Spleen (tissue), 11 donors: ENCODE measurements at regions not wholly inside any gene's neighbourhood (a gene's known extent, or its start where the extent isn't known, plus 50 kb on each side); places are given as distances from the start of the nearest gene placed in this dataset.

Experiments used
- DNase-seq: peaks from one replicate; pipeline ENCODE4 v3.0.0-alpha.2; 2020
- H3K27ac ChIP-seq, 8 donors: fragments of 200-600 bp; sonication (generic) in 7 of 8; 1 replicate in 4 of 8; 2 replicates in 4 of 8; pipeline versions ENCODE4 v1.5.0 to v1.8.0; 2016 to 2021; ENCODE audit warnings: inconsistent platforms in 4 of 8, mild to moderate bottlenecking in 4 of 8, moderate library complexity in 1 of 8
- H3K27me3 ChIP-seq, 7 donors: fragments of 200-600 bp; sonication (generic) in 6 of 7; replicated peaks in 1 of 7; 1 replicate in 4 of 7; 2 replicates in 3 of 7; pipeline versions ENCODE4 v1.5.0 to v1.8.0; 2016 to 2021; ENCODE audit warnings: inconsistent platforms in 3 of 7, mild to moderate bottlenecking in 1 of 7
- H3K36me3 ChIP-seq, 6 donors: fragments of 200-600 bp; sonication (generic) in 5 of 6; 1 replicate in 4 of 6; 2 replicates in 2 of 6; pipeline versions ENCODE4 v1.5.0 to v1.8.0; 2016 to 2021; ENCODE audit warnings: inconsistent platforms in 2 of 6
- H3K4me1 ChIP-seq, 6 donors: fragments of 200-600 bp; sonication (generic) in 5 of 6; 1 replicate in 3 of 6; 2 replicates in 3 of 6; pipeline versions ENCODE4 v1.5.0 to v1.8.0; 2016 to 2021; ENCODE audit warnings: inconsistent platforms in 3 of 6
- H3K4me3 ChIP-seq, 8 donors: fragments of 200-600 bp; sonication (generic) in 7 of 8; 1 replicate in 4 of 8; 2 replicates in 4 of 8; pipeline versions ENCODE4 v1.5.0 to v1.8.0; 2016 to 2021; ENCODE audit warnings: inconsistent platforms in 4 of 8, mild to moderate bottlenecking in 4 of 8, moderate library complexity in 2 of 8
- H3K9me3 ChIP-seq, 8 donors: fragments of 200-600 bp; sonication (generic) in 7 of 8; 1 replicate in 4 of 8; 2 replicates in 4 of 8; pipeline versions ENCODE4 v1.5.0 to v1.8.0; 2016 to 2021; ENCODE audit warnings: inconsistent platforms in 4 of 8
- POLR2A ChIP-seq, 3 donors: fragments of 450-650 bp; IDR thresholded peaks; one replicate each; pipeline ENCODE4 v1.5.1; 2017; ENCODE audit warnings: antibody characterized with exemption in 3 of 3, mild to moderate bottlenecking in 1 of 3
- POLR2AphosphoS5 ChIP-seq, 3 donors: sonication (generic); formaldehyde crosslinking; IDR thresholded peaks; one replicate each; pipeline ENCODE4 v1.5.1; 2017; ENCODE audit warnings: antibody characterized with exemption in 3 of 3
- WGBS, 5 donors: extraction: QIAGEN DNeasy Blood & Tissue Kit in 3 of 5; methylation state at CpG; one replicate each; pipeline versions ENCODE4 v1.1.5 to v1.1.7; 2013 to 2018; 5-methylcytosine and 5-hydroxymethylcytosine counted together
- intact Hi-C: fragments of 100-400 bp; cut with DNase I; formaldehyde crosslinking; loops from one replicate; pipeline ENCODE4 v1.15.0; 2023; ENCODE audit warnings: low total_unique reads
- TF ChIP-seq, protein P1 (sequence below), 11 experiments: fragments of 200-600 bp in 7 of 11; fragments of 450-650 bp in 4 of 11; sonication (generic) in 4 of 11; IDR thresholded peaks in 8 of 11; conservative IDR thresholded peaks in 3 of 11; 1 replicate in 7 of 11; 2 replicates in 4 of 11; pipeline versions ENCODE4 v1.4.0 to v1.8.0; 2016 to 2021; ENCODE audit warnings: antibody characterized with exemption in 11 of 11, inconsistent platforms in 4 of 11, mild to moderate bottlenecking in 1 of 11
- donor health status: healthy with polysubstance abuse.
- donor health status: DM: no; HTN: no; CAD: no; lungs with moderate emphysema.
- donor health status: DM: no; HTN: no; CAD: no.
- donor health status: Bipolar disorder and iron deficiency.
- donor health status: healthy.
- donor health status: DM: no; HTN: no; CAD: no.
- donor health status: DM: yes; HTN: yes; CAD: no.

- no peaks in the 10 kb centered on the region for H3K36me3 ChIP-seq
- 84 to 89% (median 85%) methylated on average over 5 of the region's 5 CpGs for WGBS, 5 donors
- no peak for TF ChIP-seq POLR2A (IDR thresholded peaks at IDR 0.05)
- TF ChIP-seq, protein P1, sequence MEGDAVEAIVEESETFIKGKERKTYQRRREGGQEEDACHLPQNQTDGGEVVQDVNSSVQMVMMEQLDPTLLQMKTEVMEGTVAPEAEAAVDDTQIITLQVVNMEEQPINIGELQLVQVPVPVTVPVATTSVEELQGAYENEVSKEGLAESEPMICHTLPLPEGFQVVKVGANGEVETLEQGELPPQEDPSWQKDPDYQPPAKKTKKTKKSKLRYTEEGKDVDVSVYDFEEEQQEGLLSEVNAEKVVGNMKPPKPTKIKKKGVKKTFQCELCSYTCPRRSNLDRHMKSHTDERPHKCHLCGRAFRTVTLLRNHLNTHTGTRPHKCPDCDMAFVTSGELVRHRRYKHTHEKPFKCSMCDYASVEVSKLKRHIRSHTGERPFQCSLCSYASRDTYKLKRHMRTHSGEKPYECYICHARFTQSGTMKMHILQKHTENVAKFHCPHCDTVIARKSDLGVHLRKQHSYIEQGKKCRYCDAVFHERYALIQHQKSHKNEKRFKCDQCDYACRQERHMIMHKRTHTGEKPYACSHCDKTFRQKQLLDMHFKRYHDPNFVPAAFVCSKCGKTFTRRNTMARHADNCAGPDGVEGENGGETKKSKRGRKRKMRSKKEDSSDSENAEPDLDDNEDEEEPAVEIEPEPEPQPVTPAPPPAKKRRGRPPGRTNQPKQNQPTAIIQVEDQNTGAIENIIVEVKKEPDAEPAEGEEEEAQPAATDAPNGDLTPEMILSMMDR (IDR thresholded peaks at IDR 0.05 in 8 of 11, conservative IDR thresholded peaks at IDR 0.05 in 3 of 11): no peak
- H3K4me1 ChIP-seq: no peaks in the 10 kb centered on the region
- no peaks in the 10 kb centered on the region for H3K9me3 ChIP-seq
- no peak overlapping the region for H3K27ac ChIP-seq
- H3K27me3 ChIP-seq: peaks cover 0 to 6% (median 0%) of the 10 kb centered on the region in 7 donors
- H3K4me3 ChIP-seq: no peak overlapping the region
- no peak for DNase-seq
- intact Hi-C loops: no loop called here
Measured at GRCh38 chr15:61307474-61307873, 78.4 kb upstream of the RORA start.

DNA sequence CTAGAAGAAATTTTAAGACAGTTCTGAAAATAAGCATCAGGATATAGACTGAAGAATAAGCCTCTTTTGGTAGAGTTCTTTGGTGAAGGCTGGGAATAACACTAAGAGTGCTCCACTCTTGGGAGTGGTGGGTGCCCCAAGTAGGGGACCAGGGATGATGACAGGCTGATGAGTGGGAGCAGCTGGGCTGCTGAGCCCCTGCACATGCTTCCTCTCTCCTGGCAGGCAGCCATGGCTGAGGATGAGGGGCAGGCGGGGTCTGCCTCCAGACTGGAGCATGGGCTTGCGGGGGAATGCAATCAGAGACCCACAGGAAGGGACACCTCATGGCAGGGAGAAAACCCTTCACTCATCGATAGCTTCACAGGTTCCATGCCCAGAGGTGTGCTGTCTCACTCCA, 72.6 kb upstream of the RORA start:
- Histone ChIP-seq H3K4me3 (no peak overlapping the region), H3K36me3 (no peaks in the 10 kb centered on the region), H3K27me3 (peaks cover 0 to 4% (median 0%) of the 10 kb centered on the region in 7 donors), H3K4me1 (no peaks in the 10 kb centered on the region), H3K27ac (no peak overlapping the region), H3K9me3 (no peaks in the 10 kb centered on the region)
- intact Hi-C loops: no loop called here
- WGBS, 5 donors: 83 to 93% (median 89%) methylated on average over 3 of the region's 3 CpGs
- TF ChIP-seq POLR2AphosphoS5 (IDR thresholded peaks at IDR 0.05): no peak
- no peak for DNase-seq

- TF ChIP-seq, protein P1 (IDR thresholded peaks at IDR 0.05 in 8 of 11, conservative IDR thresholded peaks at IDR 0.05 in 3 of 11): no peak
- no peak for TF ChIP-seq POLR2AphosphoS5 (IDR thresholded peaks at IDR 0.05)
- no peak for TF ChIP-seq POLR2A (IDR thresholded peaks at IDR 0.05)
- Histone ChIP-seq H3K27ac (no peak overlapping the region), H3K4me1 (no peaks in the 10 kb centered on the region), H3K27me3 (peaks cover 0 to 4% (median 0%) of the 10 kb centered on the region in 7 donors), H3K9me3 (no peaks in the 10 kb centered on the region), H3K4me3 (no peak overlapping the region), H3K36me3 (no peaks in the 10 kb centered on the region)
- intact Hi-C loops: no loop called here
- DNase-seq: no peak
- 71 to 85% (median 78%) methylated on average over 4 of the region's 4 CpGs for WGBS, 5 donors
Measured at GRCh38 chr15:61299075-61299763, 70.1 kb upstream of the RORA start.

GRCh38 chr15:61295239-61295638, 66.1 kb upstream of the RORA start:
- TF ChIP-seq, protein P1 (IDR thresholded peaks at IDR 0.05 in 8 of 11, conservative IDR thresholded peaks at IDR 0.05 in 3 of 11): no peak
- TF ChIP-seq POLR2A (IDR thresholded peaks at IDR 0.05): no peak
- no peak for TF ChIP-seq POLR2AphosphoS5 (IDR thresholded peaks at IDR 0.05)
- H3K27me3 ChIP-seq: peaks cover 0 to 3% (median 0%) of the 10 kb centered on the region in 7 donors

More at GRCh38 chr15:61295239-61295638, 66.1 kb upstream of the RORA start:
- Histone ChIP-seq H3K9me3 (no peaks in the 10 kb centered on the region), H3K4me3 (no peak overlapping the region), H3K4me1 (no peaks in the 10 kb centered on the region), H3K36me3 (no peaks in the 10 kb centered on the region), H3K27ac (no peak overlapping the region)
- DNase-seq: no peak
- intact Hi-C loops: no loop called here
- WGBS, 5 donors: 85 to 93% (median 90%) methylated on average over 3 of the region's 3 CpGs
